Activated CD4-positive, alpha-beta T cell treated with anti-CD3 and anti-CD28 coated beads for 24 hours (primary cell): ENCODE measurements at regions not wholly inside any gene's neighbourhood (a gene's known extent, or its start where the extent isn't known, plus 50 kb on each side); places are given as distances from the start of the nearest gene placed in this dataset.

Source experiments
- DNase-seq, 2 donors: peaks; one replicate each; pipeline ENCODE4 v3.0.0-alpha.2; 2020; ENCODE audit warnings: low read depth in 2 of 2

- no peak for DNase-seq
Measured at GRCh38 chr2:43086451-43087221, 139.8 kb downstream of the ZFP36L2 start.

- no peak for DNase-seq
Measured at GRCh38 chr2:43085929-43086328, 140.5 kb downstream of the ZFP36L2 start.

- DNase-seq, result no peak
Measured at GRCh38 chr2:43085505-43085904, 140.9 kb downstream of the ZFP36L2 start.

- DNase-seq, result no peak
Measured at GRCh38 chr2:43084699-43085091, 141.7 kb downstream of the ZFP36L2 start.

- DNase-seq, result no peak
Measured at GRCh38 chr2:43083710-43084698, 142.4 kb downstream of the ZFP36L2 start.

- no peak for DNase-seq
Measured at GRCh38 chr2:43082903-43083677, 143.3 kb downstream of the ZFP36L2 start.

- DNase-seq, result no peak
Measured at GRCh38 chr2:43082111-43082894, 144.1 kb downstream of the ZFP36L2 start.

- DNase-seq, result no peak
Measured at GRCh38 chr2:43081131-43081765, 145.2 kb downstream of the ZFP36L2 start.

- no peak for DNase-seq
Measured at GRCh38 chr2:43080571-43081021, 145.8 kb downstream of the ZFP36L2 start.

GRCh38 chr2:43078781-43079755 lies 147.3 kb downstream of the ZFP36L2 start:
- DNase-seq, result no peak

- no peak for DNase-seq
Measured at GRCh38 chr2:43078301-43078700, 148.1 kb downstream of the ZFP36L2 start.

GRCh38 chr2:43077876-43078275 lies 148.5 kb downstream of the ZFP36L2 start:
- DNase-seq, result no peak

GRCh38 chr2:43076676-43077075 lies 149.7 kb downstream of the ZFP36L2 start:
- DNase-seq, result no peak

GRCh38 chr2:43075811-43076585 lies 150.4 kb downstream of the ZFP36L2 start:
- no peak for DNase-seq

- no peak for DNase-seq
Measured at GRCh38 chr2:43075054-43075593, 151.3 kb downstream of the ZFP36L2 start.

GRCh38 chr2:43074592-43075053 lies 151.8 kb downstream of the ZFP36L2 start:
- DNase-seq, result no peak

- no peak for DNase-seq
Measured at GRCh38 chr2:43074052-43074451, 152.4 kb downstream of the ZFP36L2 start.

- DNase-seq, result no peak
Measured at GRCh38 chr2:43073401-43073825, 153.0 kb downstream of the ZFP36L2 start.
